BJ (cell line): ENCODE measurements at regions not wholly inside any gene's neighbourhood (a gene's known extent, or its start where the extent isn't known, plus 50 kb on each side); places are given as distances from the start of the nearest gene placed in this dataset.

ENCODE experiments used
- CTCF ChIA-PET: fragments of 350-600 bp; formaldehyde crosslinking; extraction: SDS; loops from one replicate; lab custom pipeline; 2021; ENCODE audit warnings: antibody characterized with exemption, inconsistent platforms; lab: Yijun Ruan, JAX
- POLR2A ChIA-PET: fragments of 300-600 bp; sonication (Branson Sonifier 250); formaldehyde crosslinking; extraction: SDS; loops from one replicate; lab custom pipeline; 2021; ENCODE audit warnings: antibody characterized with exemption; lab: Charles Lee
- DNase-seq: peaks from one replicate; pipeline ENCODE4 v3.0.0-alpha.2; 2011; ENCODE audit warnings: low read depth
- H3K27me3 ChIP-seq: 2 replicates; pipeline ENCODE4 v1.6.0; 2011; ENCODE audit warnings: low read length; ENCODE audit not compliant: control insufficient read depth, insufficient read depth
- H3K36me3 ChIP-seq: 2 replicates; pipeline ENCODE4 v1.5.1; 2011; ENCODE audit warnings: low read length; ENCODE audit not compliant: control insufficient read depth, insufficient read depth
- H3K4me3 ChIP-seq: 2 replicates; pipeline ENCODE4 v1.5.1; 2011; ENCODE audit warnings: low read depth, mild to moderate bottlenecking, control low read depth, low read length
- CTCF ChIP-seq: IDR thresholded peaks from 2 replicates; pipeline ENCODE4 v1.5.1; 2011; ENCODE audit warnings: low read depth, mild to moderate bottlenecking, control low read depth, inconsistent platforms, low read length, moderate library complexity; ENCODE audit not compliant: insufficient read depth

GRCh38 chr7:118350260-118350659, 125.8 kb downstream of the ANKRD7 start:
- no peaks in the 10 kb centered on the region for H3K36me3 ChIP-seq
- CTCF ChIA-PET, result no interaction called here

GRCh38 chr7:118352867-118353453, 128.5 kb downstream of the ANKRD7 start:
- POLR2A ChIA-PET, result no interaction called here
- CTCF ChIA-PET, result no interaction called here
- no peak for DNase-seq
- no peak overlapping the region for H3K4me3 ChIP-seq
- H3K27me3 ChIP-seq, result no peaks in the 10 kb centered on the region
- TF ChIP-seq CTCF, result no peak
- H3K36me3 ChIP-seq, result no peaks in the 10 kb centered on the region

More at GRCh38 chr7:118350260-118350659, 125.8 kb downstream of the ANKRD7 start:
- no peak for TF ChIP-seq CTCF
- no peak overlapping the region for H3K4me3 ChIP-seq
- no peaks in the 10 kb centered on the region for H3K27me3 ChIP-seq
- no peak for DNase-seq
- POLR2A ChIA-PET, result no interaction called here

GRCh38 chr7:118366363-118366762, 141.9 kb downstream of the ANKRD7 start:
- Histone ChIP-seq H3K36me3 (no peaks in the 10 kb centered on the region), H3K4me3 (no peak overlapping the region), H3K27me3 (no peaks in the 10 kb centered on the region)
- POLR2A ChIA-PET, result no interaction called here
- no peak for DNase-seq
- CTCF ChIA-PET, result no interaction called here
- no peak for TF ChIP-seq CTCF

- no peak for DNase-seq
Measured at GRCh38 chr7:118368958-118369357, 144.5 kb downstream of the ANKRD7 start.

GRCh38 chr7:118369987-118370386, 145.5 kb downstream of the ANKRD7 start:
- H3K36me3 ChIP-seq, result no peaks in the 10 kb centered on the region
- ChIA-PET POLR2A (no interaction called here), CTCF (no interaction called here)
- no peaks in the 10 kb centered on the region for H3K27me3 ChIP-seq
- DNase-seq, result no peak
- H3K4me3 ChIP-seq, result no peak overlapping the region
- TF ChIP-seq CTCF, result no peak

More at GRCh38 chr7:118368958-118369357, 144.5 kb downstream of the ANKRD7 start:
- ChIA-PET POLR2A (no interaction called here), CTCF (no interaction called here)
- no peak for TF ChIP-seq CTCF
- Histone ChIP-seq H3K4me3 (no peak overlapping the region), H3K36me3 (no peaks in the 10 kb centered on the region), H3K27me3 (no peaks in the 10 kb centered on the region)
